ENCODE measurements at regions not wholly inside any gene's neighbourhood (a gene's known extent, or its start where the extent isn't known, plus 50 kb on each side); places are given as distances from the start of the nearest gene placed in this dataset.

- Mint-ChIP-seq H3K27me3 (ENCODE audit: low read depth in 2 of 2) (no peaks in the 10 kb centered on the region), H3K36me3 (no peaks in the 10 kb centered on the region), H3K27ac (no peak overlapping the region), H3K4me1 (no peaks in the 10 kb centered on the region), H3K9me3 (no peaks in the 10 kb centered on the region), H3K4me3 (no peak overlapping the region)
- Histone ChIP-seq H3K36me3 (ENCODE audit: control insufficient read depth, insufficient read depth, low read length) (no peaks in the 10 kb centered on the region), H3K27ac (ENCODE audit: low read length) (no peak overlapping the region), H3K4me3 (ENCODE audit: low read length) (no peak overlapping the region), H3K9me3 (ENCODE audit: control insufficient read depth, insufficient read depth, low read length) (no peaks in the 10 kb centered on the region), H3K27me3 (ENCODE audit: control insufficient read depth, insufficient read depth, low read length) (no peaks in the 10 kb centered on the region), H3K4me1 (ENCODE audit: control insufficient read depth, insufficient read depth, low read length) (no peaks in the 10 kb centered on the region)
- DNase-seq = no peak
- ATAC-seq = no peak
- intact Hi-C loops (cut with micrococcal nuclease) = no loop called here
- no peak for TF ChIP-seq CTCF (IDR thresholded peaks at IDR 0.05)
- WGBS (ENCODE audit: insufficient coverage) = 85% methylated on average over 2 of the region's 2 CpGs
These were observed 81.4 kb upstream of the MYLIP start for GRCh38 chr6:16047435-16047990.

- Mint-ChIP-seq H3K4me3 (no peak overlapping the region), H3K36me3 (no peaks in the 10 kb centered on the region), H3K4me1 (no peaks in the 10 kb centered on the region), H3K9me3 (no peaks in the 10 kb centered on the region), H3K27ac (no peak overlapping the region), H3K27me3 (ENCODE audit: low read depth in 2 of 2) (no peaks in the 10 kb centered on the region)
- Histone ChIP-seq H3K4me3 (ENCODE audit: low read length) (no peak overlapping the region), H3K9me3 (ENCODE audit: control insufficient read depth, insufficient read depth, low read length) (no peaks in the 10 kb centered on the region), H3K4me1 (ENCODE audit: control insufficient read depth, insufficient read depth, low read length) (no peaks in the 10 kb centered on the region), H3K36me3 (ENCODE audit: control insufficient read depth, insufficient read depth, low read length) (no peaks in the 10 kb centered on the region), H3K27ac (ENCODE audit: low read length) (no peak overlapping the region), H3K27me3 (ENCODE audit: control insufficient read depth, insufficient read depth, low read length) (no peaks in the 10 kb centered on the region)
- TF ChIP-seq CTCF (IDR thresholded peaks at IDR 0.05) = no peak
- ATAC-seq (no peak), DNase-seq (no peak)
- intact Hi-C loops (cut with micrococcal nuclease) = no loop called here
- WGBS (ENCODE audit: insufficient coverage) = 69% methylated on average over 4 of the region's 4 CpGs
These were observed 83.6 kb upstream of the MYLIP start for GRCh38 chr6:16045238-16045637.

GRCh38 chr6:16044211-16044643 is 84.7 kb upstream of the MYLIP start:
- Mint-ChIP-seq H3K4me3 (no peak overlapping the region), H3K36me3 (no peaks in the 10 kb centered on the region), H3K9me3 (no peaks in the 10 kb centered on the region), H3K27ac (no peak overlapping the region), H3K4me1 (no peaks in the 10 kb centered on the region), H3K27me3 (ENCODE audit: low read depth in 2 of 2) (no peaks in the 10 kb centered on the region)
- H3K27me3 ChIP-seq (ENCODE audit: control insufficient read depth, insufficient read depth, low read length) = no peaks in the 10 kb centered on the region
- ATAC-seq (no peak), DNase-seq (no peak)
- no peaks in the 10 kb centered on the region for H3K9me3 ChIP-seq (ENCODE audit: control insufficient read depth, insufficient read depth, low read length)
- H3K27ac ChIP-seq (ENCODE audit: low read length) = no peak overlapping the region
- WGBS (ENCODE audit: insufficient coverage) = 84% methylated on average over 2 of the region's 2 CpGs
- H3K4me1 ChIP-seq (ENCODE audit: control insufficient read depth, insufficient read depth, low read length) = no peaks in the 10 kb centered on the region
- intact Hi-C loops (cut with micrococcal nuclease) = no loop called here
- no peak overlapping the region for H3K4me3 ChIP-seq (ENCODE audit: low read length)
- TF ChIP-seq CTCF (IDR thresholded peaks at IDR 0.05) = no peak
- no peaks in the 10 kb centered on the region for H3K36me3 ChIP-seq (ENCODE audit: control insufficient read depth, insufficient read depth, low read length)
